HFFc6 (cell line): ENCODE measurements at regions not wholly inside any gene's neighbourhood (a gene's known extent, or its start where the extent isn't known, plus 50 kb on each side); places are given as distances from the start of the nearest gene placed in this dataset.

Experiments
- DNase-seq: peaks from one replicate; pipeline ENCODE4 v3.0.0-alpha.2; 2018
- H3K27ac Mint-ChIP-seq: 2 replicates; pipeline ENCODE4 v1.8.0; 2020; ENCODE audit warnings: mild to moderate bottlenecking, mixed read lengths
- H3K27me3 Mint-ChIP-seq: 2 replicates; pipeline ENCODE4 v1.8.0; 2021; ENCODE audit warnings: mild to moderate bottlenecking, moderate library complexity, mixed read lengths; ENCODE audit not compliant: insufficient read depth
- H3K36me3 Mint-ChIP-seq: 2 replicates; pipeline ENCODE4 v1.8.0; 2021; ENCODE audit warnings: low read depth, mixed read lengths
- H3K4me1 Mint-ChIP-seq: 2 replicates; pipeline ENCODE4 v1.8.0; 2020; ENCODE audit warnings: low read depth, mixed read lengths
- H3K4me3 Mint-ChIP-seq: 2 replicates; pipeline ENCODE4 v1.8.0; 2020; ENCODE audit warnings: mild to moderate bottlenecking, moderate library complexity, mixed read lengths
- H3K9me3 Mint-ChIP-seq: 2 replicates; pipeline ENCODE4 v1.8.0; 2020; ENCODE audit warnings: mild to moderate bottlenecking, mixed read lengths
- TF ChIP-seq, protein P1 (sequence below): fragments of 200-600 bp; sonication (generic); IDR thresholded peaks from 2 replicates; pipeline ENCODE4 v1.5.0; 2021; ENCODE audit warnings: antibody characterized with exemption, mild to moderate bottlenecking

DNA sequence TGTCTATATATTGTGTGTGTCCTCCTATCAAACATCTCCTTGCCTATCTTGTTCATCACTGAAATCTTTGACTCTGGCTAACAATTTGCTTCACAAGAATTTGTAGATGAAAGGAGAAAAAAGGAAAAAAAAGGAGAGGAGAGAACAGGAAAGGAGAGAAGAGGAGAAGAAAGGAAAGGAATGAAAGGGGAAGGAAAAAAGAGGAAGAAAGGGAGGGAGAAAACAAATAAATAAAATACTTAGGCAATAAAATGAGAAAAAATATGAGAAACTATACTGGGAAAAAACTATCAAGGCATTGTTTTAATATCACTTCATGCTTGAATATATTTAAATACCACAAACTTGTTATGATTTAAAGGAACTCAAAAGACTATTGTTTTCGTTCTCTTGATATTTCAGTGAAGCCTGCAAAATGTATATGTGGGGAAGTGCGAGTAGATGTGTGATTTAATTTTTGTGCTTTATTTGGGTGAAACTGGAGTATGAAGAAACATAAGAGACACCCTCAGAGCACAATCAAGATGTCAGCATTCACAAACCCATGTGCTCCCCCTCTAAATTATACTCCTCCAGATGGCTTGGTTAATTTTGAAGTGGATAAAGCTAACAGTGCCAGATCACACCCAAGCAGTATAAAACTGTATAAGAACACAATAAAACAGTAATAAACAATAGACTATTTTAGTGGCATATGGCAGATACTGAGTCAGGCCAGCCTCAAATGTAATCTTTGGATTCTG lies 205.7 kb upstream of the SAMSN1 start:
- Mint-ChIP-seq H3K4me3 (no peak overlapping the region), H3K27ac (no peak overlapping the region), H3K9me3 (no peaks in the 10 kb centered on the region; the same call in 1 of the 2 replicates), H3K27me3 (no peaks in the 10 kb centered on the region), H3K36me3 (no peaks in the 10 kb centered on the region), H3K4me1 (no peaks in the 10 kb centered on the region)
- TF ChIP-seq, protein P1, sequence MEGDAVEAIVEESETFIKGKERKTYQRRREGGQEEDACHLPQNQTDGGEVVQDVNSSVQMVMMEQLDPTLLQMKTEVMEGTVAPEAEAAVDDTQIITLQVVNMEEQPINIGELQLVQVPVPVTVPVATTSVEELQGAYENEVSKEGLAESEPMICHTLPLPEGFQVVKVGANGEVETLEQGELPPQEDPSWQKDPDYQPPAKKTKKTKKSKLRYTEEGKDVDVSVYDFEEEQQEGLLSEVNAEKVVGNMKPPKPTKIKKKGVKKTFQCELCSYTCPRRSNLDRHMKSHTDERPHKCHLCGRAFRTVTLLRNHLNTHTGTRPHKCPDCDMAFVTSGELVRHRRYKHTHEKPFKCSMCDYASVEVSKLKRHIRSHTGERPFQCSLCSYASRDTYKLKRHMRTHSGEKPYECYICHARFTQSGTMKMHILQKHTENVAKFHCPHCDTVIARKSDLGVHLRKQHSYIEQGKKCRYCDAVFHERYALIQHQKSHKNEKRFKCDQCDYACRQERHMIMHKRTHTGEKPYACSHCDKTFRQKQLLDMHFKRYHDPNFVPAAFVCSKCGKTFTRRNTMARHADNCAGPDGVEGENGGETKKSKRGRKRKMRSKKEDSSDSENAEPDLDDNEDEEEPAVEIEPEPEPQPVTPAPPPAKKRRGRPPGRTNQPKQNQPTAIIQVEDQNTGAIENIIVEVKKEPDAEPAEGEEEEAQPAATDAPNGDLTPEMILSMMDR = no peak
- no peak for DNase-seq

DNA sequence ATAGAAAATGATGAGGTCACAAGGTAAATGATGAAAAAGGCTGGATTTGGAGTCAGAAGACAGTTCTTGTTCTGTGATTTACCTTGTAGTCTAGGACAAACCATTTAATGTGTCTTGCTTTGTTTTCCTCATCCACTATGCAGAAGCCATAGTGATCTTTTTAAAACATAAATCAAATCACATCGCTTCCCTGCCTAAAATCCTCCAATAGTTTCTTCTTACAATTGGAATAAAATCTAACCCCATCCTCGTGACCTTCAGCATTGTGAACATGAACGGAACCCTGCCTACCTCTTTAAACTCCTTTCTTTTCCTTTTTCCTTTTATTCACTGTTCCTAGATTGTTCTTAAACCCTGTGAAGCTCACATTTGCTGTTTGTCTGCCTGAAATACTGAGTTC lies 204.9 kb upstream of the SAMSN1 start:
- Mint-ChIP-seq H3K4me3 (no peak overlapping the region), H3K9me3 (no peaks in the 10 kb centered on the region; the same call in 1 of the 2 replicates), H3K27me3 (no peaks in the 10 kb centered on the region), H3K4me1 (no peaks in the 10 kb centered on the region), H3K36me3 (no peaks in the 10 kb centered on the region), H3K27ac (no peak overlapping the region)
- TF ChIP-seq, protein P1 = no peak
- DNase-seq = no peak

GRCh38 chr21:14750041-14750440 lies 203.9 kb upstream of the SAMSN1 start:
- H3K4me1 Mint-ChIP-seq = no peaks in the 10 kb centered on the region
- no peak overlapping the region for H3K27ac Mint-ChIP-seq
- TF ChIP-seq, protein P1 = no peak
- DNase-seq = no peak
- no peaks in the 10 kb centered on the region for H3K27me3 Mint-ChIP-seq
- no peaks in the 10 kb centered on the region for H3K9me3 Mint-ChIP-seq
- H3K36me3 Mint-ChIP-seq = no peaks in the 10 kb centered on the region
- no peak overlapping the region for H3K4me3 Mint-ChIP-seq

- Mint-ChIP-seq H3K4me3 (no peak overlapping the region), H3K36me3 (no peaks in the 10 kb centered on the region), H3K9me3 (no peaks in the 10 kb centered on the region), H3K4me1 (no peaks in the 10 kb centered on the region), H3K27me3 (no peaks in the 10 kb centered on the region), H3K27ac (no peak overlapping the region)
- TF ChIP-seq, protein P1 = no peak
- no peak for DNase-seq
Measured at GRCh38 chr21:14748662-14749061, 202.5 kb upstream of the SAMSN1 start.

- TF ChIP-seq, protein P1 = no peak
- no peaks in the 10 kb centered on the region for H3K27me3 Mint-ChIP-seq
- no peaks in the 10 kb centered on the region for H3K9me3 Mint-ChIP-seq
- H3K4me3 Mint-ChIP-seq = no peak overlapping the region
- H3K36me3 Mint-ChIP-seq = no peaks in the 10 kb centered on the region
- H3K27ac Mint-ChIP-seq = no peak overlapping the region
- no peak for DNase-seq
- H3K4me1 Mint-ChIP-seq = no peaks in the 10 kb centered on the region
Measured at GRCh38 chr21:14744368-14744767, 198.3 kb upstream of the SAMSN1 start.
